ENCODE measurements at regions not wholly inside any gene's neighbourhood (a gene's known extent, or its start where the extent isn't known, plus 50 kb on each side); places are given as distances from the start of the nearest gene placed in this dataset.
"Not testable (repeated sequence)": the region's sequence is repeated elsewhere in the genome, so short reads cannot be mapped to it uniquely, and the experiment has no call there.

- no peaks in the 10 kb centered on the region for H3K9me3 ChIP-seq
- intact Hi-C loops (cut with DNase I) = no loop called here
Measured at GRCh38 chr11:38646382-38646781, 2048.3 kb upstream of the RAG2 start.

GRCh38 chr11:38640854-38641253 is 2042.8 kb upstream of the RAG2 start:
- WGBS = 75% methylated on average over 1 of the region's 1 CpG
- no peaks in the 10 kb centered on the region for H3K4me1 ChIP-seq (replicated peaks)
- intact Hi-C loops (cut with DNase I) = no loop called here

More at GRCh38 chr11:38646382-38646781, 2048.3 kb upstream of the RAG2 start:
- no peak for TF ChIP-seq POLR2A (IDR thresholded peaks at IDR 0.05)
- no peak for TF ChIP-seq CTCF (IDR thresholded peaks at IDR 0.05)
- no peak for TF ChIP-seq POLR2AphosphoS5 (IDR thresholded peaks at IDR 0.05)
- 87% methylated on average over 3 of the region's 3 CpGs for WGBS
- no peaks in the 10 kb centered on the region for H3K36me3 ChIP-seq
- H3K4me1 ChIP-seq (replicated peaks) = no peaks in the 10 kb centered on the region
- H3K4me3 ChIP-seq = no peak overlapping the region
- DNase-seq (ENCODE audit: low spot score) = no peak
- no peak overlapping the region for H3K27ac ChIP-seq
- no peaks in the 10 kb centered on the region for H3K27me3 ChIP-seq (replicated peaks; ENCODE audit: insufficient read depth)

GRCh38 chr11:38612701-38613100 is 2014.7 kb upstream of the RAG2 start:
- intact Hi-C loops (cut with DNase I) = no loop called here

More at GRCh38 chr11:38640854-38641253, 2042.8 kb upstream of the RAG2 start:
- no peak overlapping the region for H3K4me3 ChIP-seq
- DNase-seq (ENCODE audit: low spot score) = no peak
- H3K9me3 ChIP-seq = no peaks in the 10 kb centered on the region
- H3K27me3 ChIP-seq (replicated peaks; ENCODE audit: insufficient read depth) = no peaks in the 10 kb centered on the region
- no peak overlapping the region for H3K27ac ChIP-seq
- TF ChIP-seq CTCF (IDR thresholded peaks at IDR 0.05) (no peak), POLR2AphosphoS5 (IDR thresholded peaks at IDR 0.05) (no peak)
- H3K36me3 ChIP-seq = no peaks in the 10 kb centered on the region

GRCh38 chr11:38601371-38601770 is 2003.3 kb upstream of the RAG2 start:
- DNase-seq (ENCODE audit: low spot score); H3K27ac ChIP-seq; H3K27me3 ChIP-seq (replicated peaks; ENCODE audit: insufficient read depth); intact Hi-C loops (cut with DNase I); H3K4me1 ChIP-seq (replicated peaks); H3K4me3 ChIP-seq; H3K36me3 ChIP-seq; H3K9me3 ChIP-seq: not testable (repeated sequence)
- 54% methylated on average over 2 of the region's 2 CpGs for WGBS

More at GRCh38 chr11:38612701-38613100, 2014.7 kb upstream of the RAG2 start:
- H3K4me3 ChIP-seq = no peak overlapping the region
- no peak overlapping the region for H3K27ac ChIP-seq
- no peaks in the 10 kb centered on the region for H3K36me3 ChIP-seq
- H3K9me3 ChIP-seq = no peaks in the 10 kb centered on the region
- no peaks in the 10 kb centered on the region for H3K27me3 ChIP-seq (replicated peaks; ENCODE audit: insufficient read depth)
- no peak for DNase-seq (ENCODE audit: low spot score)
- no peak for TF ChIP-seq POLR2AphosphoS5 (IDR thresholded peaks at IDR 0.05)
- no peak for TF ChIP-seq POLR2A (IDR thresholded peaks at IDR 0.05)
- TF ChIP-seq CTCF (IDR thresholded peaks at IDR 0.05) = no peak
- no peaks in the 10 kb centered on the region for H3K4me1 ChIP-seq (replicated peaks)

- intact Hi-C loops (cut with DNase I) = no loop called here
- no peaks in the 10 kb centered on the region for H3K4me1 ChIP-seq (replicated peaks)
- H3K9me3 ChIP-seq = no peaks in the 10 kb centered on the region
- WGBS = 50% methylated on average over 6 of the region's 6 CpGs
- no peaks in the 10 kb centered on the region for H3K36me3 ChIP-seq
- H3K4me3 ChIP-seq = no peak overlapping the region
- H3K27me3 ChIP-seq (replicated peaks; ENCODE audit: insufficient read depth) = no peaks in the 10 kb centered on the region
- no peak for DNase-seq (ENCODE audit: low spot score)
- TF ChIP-seq POLR2AphosphoS5 (IDR thresholded peaks at IDR 0.05) (no peak), CTCF (IDR thresholded peaks at IDR 0.05) (no peak), POLR2A (IDR thresholded peaks at IDR 0.05) (no peak)
- no peak overlapping the region for H3K27ac ChIP-seq
Measured at GRCh38 chr11:38598418-38598817, 2000.4 kb upstream of the RAG2 start.

- H3K4me3 ChIP-seq; H3K36me3 ChIP-seq; H3K27me3 ChIP-seq (replicated peaks; ENCODE audit: insufficient read depth); H3K27ac ChIP-seq; H3K9me3 ChIP-seq; intact Hi-C loops (cut with DNase I); H3K4me1 ChIP-seq (replicated peaks); DNase-seq (ENCODE audit: low spot score): not testable (repeated sequence)
- 95% methylated on average over 13 of the region's 13 CpGs for WGBS
Measured at GRCh38 chr11:38595359-38596016, 1997.5 kb upstream of the RAG2 start.
